AG04449 (cell line): ENCODE measurements at regions not wholly inside any gene's neighbourhood (a gene's known extent, or its start where the extent isn't known, plus 50 kb on each side); places are given as distances from the start of the nearest gene placed in this dataset.

Experiments
- CTCF ChIA-PET: fragments of 350-600 bp; formaldehyde crosslinking; extraction: SDS; loops from one replicate; lab custom pipeline; 2021; ENCODE audit warnings: antibody characterized with exemption; lab: Yijun Ruan, JAX
- POLR2A ChIA-PET: fragments of 400-600, 350-600 bp; formaldehyde crosslinking; extraction: SDS; loops from one replicate; lab custom pipeline; 2020; ENCODE audit warnings: antibody characterized with exemption, inconsistent platforms; lab: Yijun Ruan, JAX
- DNase-seq: peaks from one replicate; pipeline ENCODE4 v3.0.0-alpha.2; 2010; ENCODE audit warnings: low read depth, low spot score
- H3K4me3 ChIP-seq: 2 replicates; pipeline ENCODE4 v1.5.1; 2011; ENCODE audit warnings: low read depth, mild to moderate bottlenecking, control low read depth, low read length
- CTCF ChIP-seq: IDR thresholded peaks from one replicate; pipeline ENCODE4 v1.5.1; 2011; ENCODE audit warnings: mild to moderate bottlenecking, moderate library complexity, low read length, control low read depth, inconsistent platforms; ENCODE audit not compliant: insufficient read depth; ENCODE audit errors: missing control alignments

DNA sequence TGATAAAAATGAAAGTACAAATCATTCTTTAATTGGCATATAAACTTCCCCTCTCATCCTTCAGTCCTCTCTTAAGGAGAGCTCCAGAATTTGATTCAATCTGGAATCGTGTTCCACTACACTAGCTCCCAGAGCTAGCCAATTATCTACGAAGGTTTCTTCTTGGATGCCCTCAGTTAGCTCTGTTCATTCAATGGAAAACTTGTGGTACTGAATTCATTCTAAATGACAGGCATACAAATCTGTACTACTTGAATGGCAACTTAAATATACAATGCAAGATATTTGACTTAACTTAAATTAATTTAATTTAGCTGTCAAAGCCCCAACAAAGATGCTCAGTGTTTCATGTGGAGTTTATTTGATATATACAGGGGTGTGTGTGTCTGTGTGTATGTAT, 1474.2 kb upstream of the CELF4 start:
- no peak overlapping the region for H3K4me3 ChIP-seq
- no peak for TF ChIP-seq CTCF
- POLR2A ChIA-PET = no interaction called here
- no peak for DNase-seq
- CTCF ChIA-PET = no interaction called here

GRCh38 chr18:39037925-39038324, 1472.3 kb upstream of the CELF4 start:
- POLR2A ChIA-PET = no interaction called here

DNA sequence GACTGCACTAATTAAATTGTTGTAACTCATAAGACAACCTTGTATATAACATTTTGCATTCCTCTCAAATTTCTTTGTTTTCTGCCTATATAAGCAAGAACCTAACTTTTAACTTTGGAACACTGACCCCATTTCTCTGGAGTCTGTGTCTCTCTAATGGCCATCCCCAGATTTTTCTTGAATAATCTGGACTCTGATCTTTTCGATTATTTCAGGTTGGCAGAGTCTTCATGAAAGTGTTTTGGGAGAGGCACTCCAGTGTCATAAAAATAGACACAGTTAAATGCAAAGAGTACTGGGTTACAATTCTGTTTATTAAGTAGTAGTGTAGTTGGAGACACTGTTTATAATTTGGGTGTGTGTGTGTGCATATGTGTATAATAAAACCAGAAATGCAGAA, 1467.7 kb upstream of the CELF4 start:
- DNase-seq = no peak
- ChIA-PET POLR2A (no interaction called here), CTCF (no interaction called here)
- no peak for TF ChIP-seq CTCF
- H3K4me3 ChIP-seq = no peak overlapping the region

More at GRCh38 chr18:39037925-39038324, 1472.3 kb upstream of the CELF4 start:
- DNase-seq = no peak
- TF ChIP-seq CTCF = no peak
- H3K4me3 ChIP-seq = no peak overlapping the region
- CTCF ChIA-PET = no interaction called here

GRCh38 chr18:39031647-39032046, 1466.0 kb upstream of the CELF4 start:
- TF ChIP-seq CTCF = no peak
- POLR2A ChIA-PET = no interaction called here
- H3K4me3 ChIP-seq = no peak overlapping the region
- no peak for DNase-seq
- CTCF ChIA-PET = no interaction called here

DNA sequence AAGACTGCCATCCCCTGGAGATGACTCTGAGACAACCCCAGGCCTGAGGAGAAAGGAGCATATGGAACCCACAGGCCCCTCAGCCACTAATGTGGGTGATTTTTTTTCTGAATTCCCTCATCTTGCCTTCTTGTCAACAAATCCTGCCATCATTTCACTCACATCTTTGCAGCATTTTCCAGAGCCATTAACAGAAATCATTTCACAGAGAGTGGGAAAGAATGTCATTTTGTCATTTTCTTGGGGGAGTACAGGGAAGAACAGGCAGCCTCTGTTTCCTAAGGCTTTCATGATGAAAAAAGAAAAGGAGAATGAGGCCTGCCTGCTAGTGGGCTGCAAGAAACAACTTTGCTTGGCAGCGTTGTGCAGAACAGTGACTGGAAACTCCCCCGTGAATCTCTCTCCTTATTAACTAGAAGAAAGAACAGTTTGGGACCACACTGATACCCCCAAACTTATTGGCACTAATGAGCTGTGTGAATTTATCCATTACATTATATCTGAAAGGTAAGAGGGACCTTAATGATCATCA, 1464.6 kb upstream of the CELF4 start:
- CTCF ChIA-PET = no interaction called here
- DNase-seq = no peak
- POLR2A ChIA-PET = no interaction called here
- H3K4me3 ChIP-seq = no peak overlapping the region
- TF ChIP-seq CTCF = no peak

DNA sequence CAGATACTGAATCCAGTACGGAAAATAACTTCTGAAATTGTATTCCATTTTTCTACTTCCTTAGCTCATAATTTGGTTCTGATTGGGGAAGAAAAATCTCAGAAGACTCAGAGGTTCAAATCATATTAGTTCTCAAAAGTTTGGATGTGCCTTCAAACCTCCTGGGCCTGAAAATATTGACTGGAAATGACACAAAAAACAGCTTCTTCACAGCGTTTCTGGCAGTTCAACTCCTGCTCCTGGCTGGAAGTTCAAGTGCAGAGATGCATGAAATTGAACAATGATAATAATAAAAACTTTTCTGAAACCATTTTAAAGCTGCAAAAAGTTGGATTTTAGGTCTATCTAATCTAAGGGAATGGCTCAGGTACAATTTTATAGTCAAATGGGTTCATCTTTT, 1459.9 kb upstream of the CELF4 start:
- POLR2A ChIA-PET = no interaction called here

More for the DNA sequence above, 1459.9 kb upstream of the CELF4 start:
- no peak for TF ChIP-seq CTCF
- no peak for DNase-seq
- CTCF ChIA-PET = no interaction called here
- H3K4me3 ChIP-seq = no peak overlapping the region
